HG02588 (cell line): ENCODE measurements at regions not wholly inside any gene's neighbourhood (a gene's known extent, or its start where the extent isn't known, plus 50 kb on each side); places are given as distances from the start of the nearest gene placed in this dataset.

Experiments used
- ATAC-seq: cut with Tn5 transposase; IDR thresholded peaks from one replicate; pipeline ENCODE4 v1.9.1; 2021; ENCODE audit warnings: mild to moderate bottlenecking, moderate library complexity; ENCODE audit not compliant: unreplicated experiment

- ATAC-seq: no peak
These were observed 467.0 kb downstream of the LRIG3 start for GRCh38 chr12:58453306-58453705.

- ATAC-seq: no peak
These were observed 465.2 kb downstream of the LRIG3 start for GRCh38 chr12:58455136-58455535.

GRCh38 chr12:58458102-58458501 is 462.2 kb downstream of the LRIG3 start:
- no peak for ATAC-seq

- no peak for ATAC-seq
These were observed 461.1 kb downstream of the LRIG3 start for GRCh38 chr12:58459191-58459590.

- ATAC-seq: no peak
These were observed 457.3 kb downstream of the LRIG3 start for GRCh38 chr12:58463051-58463450.

- no peak for ATAC-seq
These were observed 454.9 kb downstream of the LRIG3 start for GRCh38 chr12:58465418-58465817.

- no peak for ATAC-seq
These were observed 449.9 kb downstream of the LRIG3 start for GRCh38 chr12:58470266-58471010.

GRCh38 chr12:58479401-58479800 is 440.9 kb downstream of the LRIG3 start:
- ATAC-seq: no peak

- no peak for ATAC-seq
These were observed 438.5 kb downstream of the LRIG3 start for GRCh38 chr12:58481811-58482210.

GRCh38 chr12:58487255-58487654 is 433.0 kb downstream of the LRIG3 start:
- no peak for ATAC-seq

GRCh38 chr12:58487678-58488161 is 432.6 kb downstream of the LRIG3 start:
- ATAC-seq: no peak

GRCh38 chr12:58489394-58489793 is 430.9 kb downstream of the LRIG3 start:
- ATAC-seq: no peak

GRCh38 chr12:58491306-58491705 is 429.0 kb downstream of the LRIG3 start:
- ATAC-seq: no peak

- ATAC-seq: no peak
These were observed 423.7 kb downstream of the LRIG3 start for GRCh38 chr12:58496411-58497190.

- no peak for ATAC-seq
These were observed 419.9 kb downstream of the LRIG3 start for GRCh38 chr12:58500399-58500798.

GRCh38 chr12:58502226-58502625 is 418.1 kb downstream of the LRIG3 start:
- no peak for ATAC-seq

- ATAC-seq: no peak
These were observed 417.5 kb downstream of the LRIG3 start for GRCh38 chr12:58502841-58503240.

- no peak for ATAC-seq
These were observed 416.6 kb downstream of the LRIG3 start for GRCh38 chr12:58503731-58504130.

GRCh38 chr12:58504143-58504938 is 416.0 kb downstream of the LRIG3 start:
- no peak for ATAC-seq

- ATAC-seq: no peak
These were observed 411.0 kb downstream of the LRIG3 start for GRCh38 chr12:58509116-58509885.
